GM21390 (cell line): ENCODE measurements at regions not wholly inside any gene's neighbourhood (a gene's known extent, or its start where the extent isn't known, plus 50 kb on each side); places are given as distances from the start of the nearest gene placed in this dataset.
"Not testable (repeated sequence)": the region's sequence is repeated elsewhere in the genome, so short reads cannot be mapped to it uniquely, and the experiment has no call there.

Source experiments
- ATAC-seq: cut with Tn5 transposase; IDR thresholded peaks from one replicate; pipeline ENCODE4 v1.9.1; 2021; ENCODE audit not compliant: unreplicated experiment

DNA sequence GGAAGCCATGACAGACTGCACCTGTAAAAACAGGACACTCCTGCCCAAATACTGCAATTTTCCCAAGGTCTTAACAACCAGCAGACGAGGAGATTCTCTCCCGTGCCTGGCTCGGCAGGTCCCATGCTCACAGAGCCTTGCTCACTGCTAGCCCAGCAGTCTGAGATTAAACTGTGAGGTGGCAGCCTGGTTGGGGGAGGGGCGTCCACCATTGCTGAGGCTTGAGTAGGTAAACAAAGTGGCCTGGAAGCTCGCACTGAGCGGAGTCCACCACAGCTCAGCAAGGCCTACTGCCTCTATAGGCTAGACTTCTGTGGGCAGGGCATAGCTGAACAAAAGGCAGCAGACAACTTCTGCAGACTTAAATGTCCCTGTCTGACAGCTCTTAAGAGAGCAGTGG, 80.3 kb downstream of the ANXA5 start:
- not testable (repeated sequence) for ATAC-seq

DNA sequence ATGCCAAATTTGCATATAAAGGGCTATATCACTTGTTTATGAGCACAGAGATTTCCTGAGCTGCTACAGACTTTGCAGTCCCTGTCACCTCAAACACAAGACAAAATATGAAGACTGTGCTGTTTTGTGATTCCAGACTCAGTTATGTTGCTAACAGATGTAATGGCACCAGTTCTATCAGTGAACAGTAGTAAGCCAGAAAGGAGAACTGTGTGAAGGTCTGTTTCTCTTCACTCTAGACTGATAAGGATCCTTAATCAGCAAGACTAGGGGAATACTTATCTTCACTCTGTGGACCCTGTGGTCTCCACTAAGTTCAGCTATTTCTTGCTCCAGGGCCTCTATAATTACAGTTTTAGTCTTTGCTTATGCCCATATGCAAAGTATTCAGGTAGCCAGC, 82.7 kb downstream of the ANXA5 start:
- no peak for ATAC-seq

DNA sequence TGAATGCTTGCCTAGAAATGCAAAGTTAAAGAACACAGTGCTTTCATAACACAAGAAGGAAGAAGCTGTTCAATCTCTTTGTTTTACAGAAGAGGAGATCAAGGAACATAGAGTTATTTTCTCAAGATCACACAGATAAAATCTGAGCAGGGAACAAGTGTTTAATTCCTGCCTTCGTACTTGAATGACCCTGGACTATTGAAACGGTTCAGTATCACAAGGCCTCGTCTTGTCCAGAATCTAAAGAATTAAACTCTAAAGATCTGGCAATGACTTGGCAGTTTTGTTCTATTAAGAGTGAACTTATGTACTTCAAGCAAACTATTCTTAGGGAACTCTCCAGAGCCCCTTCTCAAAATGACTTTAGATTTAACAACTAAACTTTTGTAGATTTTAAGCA, 97.7 kb downstream of the ANXA5 start:
- no peak for ATAC-seq

DNA sequence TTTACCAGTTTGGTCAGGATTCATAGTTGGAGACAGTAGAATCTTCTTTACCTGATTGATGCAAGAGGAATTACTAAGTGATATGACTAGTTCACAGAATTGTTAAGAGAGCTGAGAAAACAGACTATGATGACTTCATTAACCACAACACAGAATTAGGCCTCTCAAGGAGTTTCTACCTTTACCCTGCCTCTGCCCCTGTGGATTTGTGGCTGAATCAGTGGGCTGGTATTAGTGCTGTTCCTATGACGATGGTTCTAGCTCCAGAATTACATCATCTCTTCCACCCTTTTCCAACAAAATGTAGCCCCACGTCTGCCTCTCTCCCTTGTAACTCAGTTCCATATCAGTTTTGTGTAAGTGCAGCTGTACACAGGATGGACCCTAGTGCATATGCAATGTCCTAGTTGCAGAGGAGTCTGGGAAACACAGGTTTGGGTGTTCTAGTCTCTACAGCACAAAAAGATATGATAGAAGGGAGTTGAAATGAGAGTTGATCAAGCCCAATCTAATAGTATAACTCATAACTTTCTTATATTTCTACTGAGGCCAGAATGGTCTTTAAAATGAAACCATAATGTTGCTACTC, 99.3 kb downstream of the ANXA5 start:
- ATAC-seq, result peak; percentile 89

DNA sequence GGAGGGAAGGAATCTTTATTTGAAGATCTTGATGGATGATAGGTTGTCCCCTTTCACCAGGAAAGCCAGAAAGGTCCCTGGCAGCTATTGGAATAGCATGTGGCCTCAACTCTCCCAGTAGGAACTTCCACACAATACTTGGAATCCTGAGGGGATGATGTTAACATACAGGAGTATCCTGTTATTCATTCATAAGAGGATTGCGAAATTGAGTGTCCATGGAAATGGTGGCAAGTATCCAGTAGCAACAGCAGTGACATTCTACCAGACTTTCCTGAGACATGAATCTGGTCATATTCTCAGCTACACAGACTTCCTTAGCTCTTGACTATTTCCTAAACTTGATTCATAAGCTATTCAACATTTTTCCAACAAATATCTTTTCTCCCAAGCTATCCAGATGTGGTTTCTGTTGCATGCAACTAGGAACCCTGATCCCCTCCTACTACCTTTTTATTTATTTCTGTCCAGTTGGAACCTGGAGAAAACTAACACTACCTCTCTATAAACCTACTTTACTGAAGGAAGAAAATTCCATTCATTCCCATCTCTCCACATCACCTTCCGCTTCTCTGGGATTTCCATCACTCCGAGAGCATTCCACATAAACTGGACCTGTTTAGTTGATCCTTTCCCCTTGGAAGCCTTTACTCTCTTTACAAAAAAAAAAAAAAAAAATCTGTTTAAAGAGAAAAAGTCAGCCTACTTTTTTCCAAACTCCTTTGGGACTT, 101.8 kb downstream of the ANXA5 start:
- ATAC-seq, result no peak

DNA sequence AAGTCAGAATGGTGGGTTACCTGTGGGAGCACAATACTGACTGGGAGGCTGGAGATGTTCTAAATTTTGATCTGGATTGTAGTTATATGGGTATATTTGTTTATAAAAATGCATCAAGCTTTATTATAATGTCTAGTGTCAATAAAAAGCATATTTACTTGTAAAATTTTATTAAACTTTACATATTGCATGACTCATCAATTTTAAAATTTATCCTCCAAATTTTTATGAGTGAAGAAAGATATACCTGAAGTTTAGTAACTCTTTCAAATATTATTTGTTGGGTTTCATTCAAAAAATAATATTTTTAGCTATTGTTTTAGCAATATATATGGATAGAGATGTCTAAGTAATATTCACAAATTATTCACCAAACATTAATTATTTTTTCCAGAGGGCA, 103.0 kb downstream of the ANXA5 start:
- ATAC-seq, result no peak

DNA sequence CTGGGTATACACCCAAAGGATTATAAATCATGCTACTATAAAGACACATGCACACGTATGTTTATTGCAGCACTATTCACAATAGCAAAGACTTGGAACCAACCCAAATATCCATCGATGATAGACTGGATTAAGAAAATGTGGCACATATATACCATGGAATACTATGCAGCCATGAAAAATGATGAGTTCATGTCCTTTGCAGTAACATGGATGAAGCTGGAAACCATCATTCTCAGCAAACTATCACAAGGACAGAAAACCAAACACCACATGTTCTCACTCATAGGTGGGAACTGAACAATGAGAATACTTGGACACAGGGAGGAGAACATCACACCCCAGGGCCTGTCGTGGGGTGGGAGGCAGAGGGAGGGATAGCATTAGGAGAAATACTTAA, 104.5 kb downstream of the ANXA5 start:
- ATAC-seq, result not testable (repeated sequence)

DNA sequence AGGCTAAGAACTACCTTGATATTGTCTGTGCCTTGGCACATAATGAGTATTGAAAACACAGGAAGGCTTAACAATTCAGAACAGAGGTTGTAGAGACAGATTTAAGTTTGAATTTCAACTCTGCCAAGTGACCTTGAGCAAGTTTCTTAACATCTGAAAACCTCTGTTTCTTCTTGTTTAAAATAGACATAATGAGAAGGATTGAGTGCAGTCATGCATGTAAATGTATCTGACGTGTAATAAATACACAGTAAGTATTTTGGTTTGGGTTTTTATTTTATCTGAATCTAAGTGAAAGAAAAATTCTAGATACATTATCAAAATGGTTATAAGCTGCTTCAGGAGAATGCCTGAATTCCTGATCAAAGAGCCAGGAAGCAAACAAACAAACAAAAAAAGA, 111.9 kb downstream of the ANXA5 start:
- no peak for ATAC-seq

DNA sequence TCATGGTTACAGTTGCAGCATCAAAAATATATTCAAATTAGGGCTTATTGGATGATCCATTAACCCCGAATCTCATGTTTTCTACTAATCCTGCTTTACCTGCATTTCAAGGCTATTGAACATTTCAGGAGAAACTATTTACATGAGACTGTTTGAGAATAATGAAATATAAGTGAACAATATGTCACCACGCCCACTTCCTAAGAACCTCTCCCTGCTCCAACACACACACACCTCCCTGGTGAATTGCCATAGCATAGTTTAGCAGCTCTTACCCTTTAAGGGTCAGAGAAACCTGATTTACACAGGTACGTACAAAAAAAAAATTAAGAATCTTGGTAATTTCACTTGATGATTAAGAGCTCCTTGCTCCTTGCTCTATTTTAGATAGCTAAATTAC, 113.4 kb downstream of the ANXA5 start:
- no peak for ATAC-seq

DNA sequence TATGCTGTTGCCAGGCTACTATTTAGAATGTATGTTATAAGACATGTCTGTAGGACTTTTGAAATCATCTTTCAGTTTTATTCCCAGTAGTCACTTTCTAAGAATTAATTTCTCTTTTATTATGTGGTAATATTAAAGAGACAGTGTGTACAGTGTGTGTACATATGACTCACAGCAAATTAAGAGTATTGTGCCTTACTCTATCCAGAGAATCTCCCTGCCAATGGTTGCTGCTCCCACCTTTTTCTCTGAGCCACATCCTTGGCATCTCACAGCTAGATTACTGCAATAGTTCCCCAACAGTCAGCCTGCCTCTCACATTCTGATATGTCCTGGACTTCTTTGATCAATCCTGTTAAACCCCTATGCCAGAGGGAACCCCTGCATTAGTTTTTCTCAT, 114.5 kb downstream of the ANXA5 start:
- ATAC-seq, result no peak

DNA sequence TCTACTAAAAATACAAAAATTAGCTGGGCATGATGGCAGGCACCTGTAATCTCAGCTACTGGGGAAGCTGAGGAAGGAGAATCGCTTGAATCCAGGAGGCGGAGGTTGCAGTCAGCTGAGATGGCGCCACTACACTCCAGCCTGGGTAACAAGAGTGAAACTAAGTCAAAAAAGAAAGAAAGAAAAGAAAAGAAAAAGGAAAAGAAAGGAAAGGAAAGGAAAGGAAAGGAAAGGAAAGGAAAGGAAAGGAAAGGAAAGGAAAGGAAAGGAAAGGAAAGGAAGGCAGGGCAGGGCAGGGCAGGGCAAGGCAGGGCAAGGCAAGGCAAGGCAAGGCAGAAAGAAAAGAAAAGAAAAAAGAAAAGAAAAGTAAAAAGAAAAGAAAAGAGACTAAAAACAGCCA, 121.4 kb downstream of the ANXA5 start:
- not testable (repeated sequence) for ATAC-seq

DNA sequence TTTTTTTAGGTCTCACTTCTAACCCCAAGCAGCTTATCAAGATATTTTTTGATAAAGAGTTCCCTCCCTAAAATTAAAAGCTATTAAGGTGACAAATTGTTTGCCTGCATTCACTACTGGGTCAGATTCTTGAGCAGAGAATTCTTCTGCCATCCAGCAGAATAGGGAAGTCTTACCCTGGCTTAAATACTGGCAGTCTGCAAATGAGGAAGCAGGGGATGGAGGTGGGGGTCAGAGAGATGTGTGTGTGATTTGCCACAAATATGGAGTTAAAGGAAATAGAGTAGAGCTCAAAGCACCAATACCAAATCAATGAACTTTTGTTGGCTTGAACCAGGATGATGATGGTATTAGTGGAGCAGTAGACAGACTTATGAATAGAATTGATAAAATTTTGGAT, 122.2 kb downstream of the ANXA5 start:
- ATAC-seq, result no peak

DNA sequence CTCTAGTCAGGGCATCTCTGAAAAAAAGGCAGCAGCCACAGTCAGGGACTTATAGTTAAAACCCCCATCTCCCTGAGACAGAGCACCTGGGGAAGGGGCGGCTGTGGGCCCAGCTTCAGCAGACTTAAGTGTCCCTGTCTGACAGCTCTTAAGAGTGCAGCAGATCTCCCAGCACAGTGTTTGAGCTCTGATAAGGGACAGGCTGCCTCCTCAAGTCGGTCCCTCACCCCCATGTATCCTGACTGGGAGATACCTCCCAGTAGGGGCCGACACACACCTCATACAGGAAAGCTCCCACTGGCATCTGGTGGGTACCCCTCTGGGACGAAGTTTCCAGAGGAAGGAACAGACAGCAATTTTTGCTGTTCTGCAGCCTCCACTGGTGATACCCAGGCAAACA, 129.0 kb downstream of the ANXA5 start:
- no peak for ATAC-seq

DNA sequence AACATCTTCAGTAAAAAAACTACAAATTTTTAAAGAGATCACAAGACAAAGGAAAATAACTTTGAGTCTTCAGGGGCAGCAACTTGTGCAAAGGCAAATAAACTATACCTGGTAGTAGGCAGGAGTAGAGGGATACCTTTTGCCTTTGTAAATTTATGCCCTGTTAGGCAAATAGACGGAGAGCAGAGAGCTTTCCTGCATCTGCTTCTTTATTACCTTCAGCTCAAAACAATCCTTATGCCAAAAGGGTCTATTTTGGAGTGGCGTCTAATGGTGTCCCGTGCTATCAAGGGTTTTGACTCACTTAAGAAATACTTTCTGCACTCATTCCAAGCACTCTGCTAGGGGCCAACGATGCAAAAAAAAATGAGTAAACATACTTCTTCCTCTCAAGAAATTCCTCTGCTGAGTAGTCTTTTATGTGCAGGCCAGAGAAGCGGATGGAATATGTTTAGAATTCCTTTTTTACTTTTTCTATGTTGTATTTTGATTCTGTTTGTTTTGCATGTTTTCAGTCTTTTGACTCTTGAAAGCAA, 131.9 kb downstream of the ANXA5 start:
- no peak for ATAC-seq

DNA sequence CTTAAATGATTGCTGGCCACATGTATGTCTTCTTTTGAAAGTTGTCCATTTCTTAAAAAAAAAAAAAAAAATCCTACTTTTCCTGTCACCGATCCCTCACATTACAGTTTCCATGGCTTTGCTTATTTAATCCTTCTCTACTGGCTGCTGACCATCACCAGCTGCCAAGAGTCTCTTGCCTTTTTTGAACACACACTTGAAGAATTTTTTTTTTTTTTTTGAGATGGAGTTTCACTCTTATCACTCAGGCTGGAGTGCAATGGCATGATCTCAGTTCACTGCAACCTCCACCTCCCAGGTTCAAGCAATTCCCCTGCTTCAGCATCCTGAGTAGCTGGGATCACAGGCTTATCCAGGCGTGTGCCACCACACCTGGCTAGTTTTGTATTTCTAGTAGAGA, 134.0 kb downstream of the ANXA5 start:
- ATAC-seq, result no peak

DNA sequence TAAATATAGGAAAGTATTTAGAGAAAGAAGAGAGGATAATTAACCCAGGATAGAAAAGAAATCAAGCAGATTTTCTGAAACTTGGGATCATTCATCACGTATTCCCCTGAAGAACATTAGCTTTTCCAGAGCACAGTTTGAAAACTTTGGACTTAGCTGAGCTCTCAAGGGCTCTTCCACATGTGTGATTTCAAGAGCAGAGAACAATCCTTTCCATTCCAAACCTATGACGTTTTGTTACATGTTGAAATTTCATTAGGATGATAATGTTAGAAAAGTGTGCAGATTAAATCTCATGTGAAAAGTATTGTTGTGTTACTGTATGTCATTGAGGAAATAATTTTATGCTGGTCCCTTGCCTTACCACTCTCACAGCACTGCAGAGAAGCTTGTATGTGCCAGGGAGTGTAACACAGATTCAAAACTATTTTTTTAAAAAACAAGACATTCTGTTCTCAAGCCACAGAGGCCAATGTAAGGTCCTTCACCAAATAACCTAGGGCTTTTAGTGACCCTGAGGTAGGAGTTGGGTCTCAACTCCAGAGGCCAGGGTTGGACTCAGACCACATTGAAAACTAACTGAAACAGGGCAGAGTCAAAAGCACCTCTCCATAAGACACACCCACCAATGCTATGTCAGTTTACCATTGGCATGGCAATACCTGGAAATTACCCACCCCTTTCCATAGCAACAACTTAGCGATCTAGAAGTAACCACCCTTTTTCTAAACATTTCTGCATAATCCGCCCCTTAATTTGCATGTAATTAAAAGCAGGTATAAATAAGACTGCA, 141.3 kb downstream of the ANXA5 start:
- ATAC-seq, result no peak

DNA sequence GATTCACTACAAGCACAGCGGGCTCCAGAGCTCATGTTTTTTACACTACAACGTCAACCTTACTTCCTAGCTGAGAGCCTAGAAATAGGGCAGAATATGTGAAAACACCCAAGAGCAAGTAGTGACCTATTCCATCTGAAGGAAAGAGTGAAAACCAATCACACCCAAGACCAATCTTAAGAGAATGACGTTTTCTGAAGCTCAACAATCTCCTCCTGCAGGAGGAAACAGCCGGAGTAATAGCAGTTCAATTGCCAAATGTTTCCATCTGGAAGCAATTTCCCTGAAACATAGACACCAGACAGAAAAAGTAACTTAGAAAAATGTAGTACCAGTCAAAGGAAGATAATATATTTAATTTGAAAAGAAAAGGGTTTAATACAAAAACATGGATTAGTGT, 142.4 kb downstream of the ANXA5 start:
- no peak for ATAC-seq

DNA sequence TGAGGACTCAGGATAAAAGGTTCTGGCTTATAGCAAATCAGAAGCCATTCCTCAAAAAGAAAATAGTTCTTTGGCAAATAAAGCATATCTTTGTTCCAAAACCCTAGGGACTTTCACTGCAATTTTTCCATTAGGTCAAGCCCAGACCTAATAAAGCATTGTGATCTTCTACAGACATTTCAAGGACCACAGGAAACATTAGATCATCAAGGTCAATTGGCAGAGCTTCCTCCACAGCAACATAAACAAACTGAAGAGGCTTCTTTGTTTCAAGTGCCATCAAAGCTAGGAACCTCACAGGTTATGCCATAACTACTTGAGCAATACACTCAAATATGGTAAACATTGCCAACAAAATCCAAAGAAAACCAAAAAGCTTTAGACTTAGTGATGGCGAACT, 144.9 kb downstream of the ANXA5 start:
- no peak for ATAC-seq

DNA sequence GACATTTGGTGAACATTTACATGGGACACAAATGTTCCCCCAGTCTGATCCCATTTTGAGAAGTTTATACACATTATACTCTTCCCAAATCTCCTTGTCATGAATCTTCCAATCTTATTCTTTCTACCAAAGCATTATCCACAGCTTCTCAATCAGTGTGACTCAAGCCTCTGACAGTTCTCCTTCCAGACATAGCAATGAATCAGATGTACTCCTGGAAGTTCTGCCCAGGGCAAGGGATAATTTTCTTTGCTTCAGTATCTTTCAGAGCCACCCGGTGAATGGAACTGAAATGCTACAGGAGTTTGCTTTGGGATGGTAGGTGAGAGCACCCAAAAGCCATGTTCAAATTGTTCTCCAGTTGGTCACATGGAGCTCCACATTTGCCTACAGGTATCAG, 145.5 kb downstream of the ANXA5 start:
- ATAC-seq, result no peak

DNA sequence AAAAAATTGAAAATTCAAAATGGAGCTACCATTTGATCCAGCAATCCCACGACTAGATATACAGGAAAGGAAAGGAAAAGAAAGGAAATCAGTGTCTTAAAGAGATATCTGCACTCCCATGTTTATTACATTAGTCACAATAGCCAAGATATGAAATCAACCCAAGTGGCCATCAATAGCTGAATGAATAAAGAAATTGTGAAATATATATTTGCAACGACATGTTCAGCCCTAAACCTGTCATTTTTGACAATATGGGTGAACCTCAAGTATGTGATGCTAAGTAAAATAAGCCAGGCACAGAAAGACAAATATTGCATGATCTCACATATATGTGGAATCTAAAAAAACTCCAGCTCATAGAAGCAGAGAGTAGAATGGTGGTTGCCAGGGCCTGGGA, 155.1 kb downstream of the ANXA5 start:
- no peak for ATAC-seq

DNA sequence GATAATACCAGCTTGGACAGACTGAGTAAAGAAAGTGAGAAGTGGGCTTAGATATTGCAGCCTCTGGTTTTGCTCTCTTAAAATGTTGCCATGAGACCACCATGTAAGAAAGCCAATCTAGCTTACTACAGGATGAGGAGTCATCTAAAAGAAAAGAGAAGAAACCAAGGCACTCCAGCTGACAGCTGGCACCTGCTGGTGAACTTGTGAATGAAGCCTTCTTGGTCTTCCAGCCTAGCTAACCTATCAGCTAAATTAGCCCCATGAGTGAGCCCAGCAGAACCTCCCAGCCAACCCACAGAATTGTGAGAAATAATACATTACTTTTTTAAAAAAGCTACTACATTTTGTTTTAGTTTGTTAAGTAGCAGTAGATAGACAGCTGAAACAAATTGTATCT, 154.5 kb upstream of the QRFPR start:
- no peak for ATAC-seq

DNA sequence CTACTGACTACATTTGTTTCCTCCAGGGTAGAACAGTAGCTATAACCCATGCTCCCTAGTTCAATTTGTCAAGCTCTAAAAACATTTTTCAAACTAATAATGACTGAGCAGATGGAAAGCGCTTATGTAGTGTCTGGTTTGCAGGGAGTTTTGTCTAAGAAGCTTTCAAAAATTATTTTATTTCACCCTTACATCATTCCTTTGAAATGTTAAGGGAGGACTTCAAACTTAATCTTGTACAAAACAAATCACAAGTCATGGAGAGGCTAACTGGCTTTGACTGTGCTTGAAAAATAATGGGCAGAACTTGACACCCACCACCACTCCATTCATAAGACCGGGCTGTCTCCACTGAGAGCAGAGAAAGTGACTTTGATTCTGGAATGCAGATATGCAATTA, 153.4 kb upstream of the QRFPR start:
- ATAC-seq, result no peak
